ENCODE measurements at regions not wholly inside any gene's neighbourhood (a gene's known extent, or its start where the extent isn't known, plus 50 kb on each side); places are given as distances from the start of the nearest gene placed in this dataset.

DNA sequence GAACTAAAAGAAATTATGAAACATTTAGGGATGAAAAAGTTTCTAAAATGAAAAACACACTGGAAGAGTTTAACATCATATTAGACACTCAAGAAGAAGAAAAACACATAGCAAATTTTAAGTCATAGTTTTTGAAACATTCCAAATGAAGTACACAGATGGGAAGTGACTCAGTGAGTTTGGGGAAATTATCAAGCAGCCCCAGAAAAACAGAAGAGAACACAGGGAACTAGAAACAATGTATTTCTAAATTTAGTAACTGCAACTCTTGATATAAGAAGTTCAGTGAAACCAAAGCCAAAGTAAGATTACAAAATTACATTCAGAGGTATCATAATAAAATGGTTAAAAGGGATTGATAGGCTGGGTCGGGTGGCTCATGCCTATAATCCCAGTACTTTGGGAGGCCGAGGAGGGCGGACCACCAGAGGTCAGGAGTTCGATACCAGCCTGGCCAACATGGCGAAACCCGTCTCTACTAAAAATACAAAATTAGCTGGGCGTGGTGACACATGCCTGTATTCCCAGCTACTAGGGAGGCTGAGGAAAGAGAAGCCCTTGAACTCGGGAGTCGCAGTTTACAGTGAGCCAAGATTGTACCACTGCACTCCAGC is 461.2 kb downstream of the KCTD8 start:
- no peak for DNase-seq (ENCODE audit: low read depth)
- no peak overlapping the region for H3K4me3 ChIP-seq (ENCODE audit: low read depth, low read length)
- TF ChIP-seq, protein P1, sequence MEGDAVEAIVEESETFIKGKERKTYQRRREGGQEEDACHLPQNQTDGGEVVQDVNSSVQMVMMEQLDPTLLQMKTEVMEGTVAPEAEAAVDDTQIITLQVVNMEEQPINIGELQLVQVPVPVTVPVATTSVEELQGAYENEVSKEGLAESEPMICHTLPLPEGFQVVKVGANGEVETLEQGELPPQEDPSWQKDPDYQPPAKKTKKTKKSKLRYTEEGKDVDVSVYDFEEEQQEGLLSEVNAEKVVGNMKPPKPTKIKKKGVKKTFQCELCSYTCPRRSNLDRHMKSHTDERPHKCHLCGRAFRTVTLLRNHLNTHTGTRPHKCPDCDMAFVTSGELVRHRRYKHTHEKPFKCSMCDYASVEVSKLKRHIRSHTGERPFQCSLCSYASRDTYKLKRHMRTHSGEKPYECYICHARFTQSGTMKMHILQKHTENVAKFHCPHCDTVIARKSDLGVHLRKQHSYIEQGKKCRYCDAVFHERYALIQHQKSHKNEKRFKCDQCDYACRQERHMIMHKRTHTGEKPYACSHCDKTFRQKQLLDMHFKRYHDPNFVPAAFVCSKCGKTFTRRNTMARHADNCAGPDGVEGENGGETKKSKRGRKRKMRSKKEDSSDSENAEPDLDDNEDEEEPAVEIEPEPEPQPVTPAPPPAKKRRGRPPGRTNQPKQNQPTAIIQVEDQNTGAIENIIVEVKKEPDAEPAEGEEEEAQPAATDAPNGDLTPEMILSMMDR (IDR thresholded peaks at IDR 0.05; ENCODE audit: insufficient read depth, low read depth, low read length, missing control alignments), result no peak

DNA sequence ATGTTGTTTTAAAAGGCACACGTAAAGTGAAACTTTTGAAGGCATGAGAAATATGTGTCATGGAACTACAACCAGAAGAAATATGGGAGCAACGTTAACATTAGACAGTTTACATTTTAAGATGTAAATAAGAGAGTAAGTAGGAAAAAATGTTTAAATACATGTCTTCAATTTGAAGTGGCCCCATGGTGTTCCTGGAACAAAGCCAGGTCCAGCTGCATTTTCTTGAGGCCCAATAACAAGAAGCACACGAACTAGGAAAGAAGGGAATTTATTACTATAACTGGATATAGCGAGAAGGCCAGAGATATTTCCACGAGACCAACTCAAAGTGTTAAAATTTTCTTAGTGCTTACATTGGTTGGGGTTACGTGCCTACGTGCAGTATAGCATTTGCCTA is 458.1 kb downstream of the KCTD8 start:
- H3K4me3 ChIP-seq (ENCODE audit: low read depth, low read length), result no peak overlapping the region
- TF ChIP-seq, protein P1 (IDR thresholded peaks at IDR 0.05; ENCODE audit: insufficient read depth, low read depth, low read length, missing control alignments), result no peak
- no peak for DNase-seq (ENCODE audit: low read depth)

DNA sequence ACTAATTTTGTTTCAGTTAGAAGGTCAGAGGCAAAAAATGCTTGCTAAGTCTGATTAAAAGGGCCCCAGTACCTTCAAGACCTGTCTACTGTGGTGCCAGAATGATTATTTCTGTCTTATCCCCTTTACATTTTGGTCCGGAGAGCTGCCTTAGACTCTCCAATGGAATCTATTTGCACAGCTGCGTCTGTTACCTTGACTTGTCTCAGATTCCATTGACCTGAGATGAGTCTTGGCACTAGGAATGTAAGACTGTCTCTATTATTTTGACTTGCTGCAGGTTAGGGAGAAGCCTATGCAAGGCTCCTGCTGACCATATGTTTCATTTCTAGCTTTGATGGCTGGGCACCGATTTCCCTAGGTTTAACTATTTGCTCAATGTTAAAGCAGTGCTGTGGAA is 457.6 kb downstream of the KCTD8 start:
- TF ChIP-seq, protein P1 (IDR thresholded peaks at IDR 0.05; ENCODE audit: insufficient read depth, low read depth, low read length, missing control alignments), result no peak
- no peak for DNase-seq (ENCODE audit: low read depth)
- H3K4me3 ChIP-seq (ENCODE audit: low read depth, low read length), result no peak overlapping the region

DNA sequence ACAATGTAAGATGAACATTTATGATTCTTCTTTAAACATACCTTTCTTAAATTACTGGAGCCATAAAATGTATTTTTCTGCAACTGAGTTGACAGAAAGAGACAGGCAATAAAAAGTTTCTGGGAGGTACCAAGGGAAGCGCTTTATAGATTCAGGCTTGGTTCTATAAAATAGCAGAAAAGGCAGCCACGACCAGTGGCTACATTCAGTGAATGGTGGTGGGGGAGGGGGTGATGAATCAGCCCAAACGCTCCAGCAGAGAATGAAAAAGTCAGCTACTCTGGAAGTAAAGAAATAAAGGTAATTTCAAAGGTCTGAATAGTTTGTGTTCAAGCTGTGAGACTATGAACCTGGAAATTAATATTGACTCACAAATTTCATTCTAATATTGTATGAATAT is 456.1 kb downstream of the KCTD8 start:
- TF ChIP-seq, protein P1 (IDR thresholded peaks at IDR 0.05; ENCODE audit: insufficient read depth, low read depth, low read length, missing control alignments), result no peak
- no peak overlapping the region for H3K4me3 ChIP-seq (ENCODE audit: low read depth, low read length)
- DNase-seq (ENCODE audit: low read depth), result no peak

DNA sequence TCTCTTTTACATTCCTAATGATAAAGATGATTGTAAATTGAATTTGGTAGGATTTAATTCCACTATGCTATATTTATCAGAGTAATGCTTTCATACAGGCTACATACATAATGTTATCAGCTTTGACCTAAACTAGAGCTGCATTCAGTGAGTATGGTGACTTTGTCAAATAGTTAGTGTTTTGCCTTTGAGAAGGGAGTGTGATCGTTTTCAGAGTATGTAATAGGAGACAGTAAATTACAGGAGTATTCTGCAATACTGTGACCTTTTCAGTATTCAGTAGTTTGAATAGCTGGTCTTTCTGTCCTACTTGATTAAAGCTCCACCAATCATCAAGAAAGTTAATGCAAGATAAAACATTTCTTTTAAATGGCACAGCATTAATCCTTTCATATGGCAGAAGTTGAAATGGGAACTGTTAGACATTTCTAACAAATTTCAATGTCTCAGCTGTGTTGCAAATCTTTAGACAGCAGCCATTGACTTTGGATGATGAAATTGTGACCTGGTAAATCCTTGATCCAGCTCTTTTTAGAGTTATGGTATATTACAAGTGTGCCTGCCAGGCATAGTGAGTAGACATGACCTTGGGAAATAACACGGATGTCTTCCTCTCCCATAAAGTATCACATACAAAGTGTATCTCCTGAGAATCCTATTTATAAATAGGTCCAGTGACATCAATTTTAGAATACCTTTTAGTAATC is 455.3 kb downstream of the KCTD8 start:
- DNase-seq (ENCODE audit: low read depth), result no peak
- H3K4me3 ChIP-seq (ENCODE audit: low read depth, low read length), result no peak overlapping the region
- TF ChIP-seq, protein P1 (IDR thresholded peaks at IDR 0.05; ENCODE audit: insufficient read depth, low read depth, low read length, missing control alignments), result no peak

DNA sequence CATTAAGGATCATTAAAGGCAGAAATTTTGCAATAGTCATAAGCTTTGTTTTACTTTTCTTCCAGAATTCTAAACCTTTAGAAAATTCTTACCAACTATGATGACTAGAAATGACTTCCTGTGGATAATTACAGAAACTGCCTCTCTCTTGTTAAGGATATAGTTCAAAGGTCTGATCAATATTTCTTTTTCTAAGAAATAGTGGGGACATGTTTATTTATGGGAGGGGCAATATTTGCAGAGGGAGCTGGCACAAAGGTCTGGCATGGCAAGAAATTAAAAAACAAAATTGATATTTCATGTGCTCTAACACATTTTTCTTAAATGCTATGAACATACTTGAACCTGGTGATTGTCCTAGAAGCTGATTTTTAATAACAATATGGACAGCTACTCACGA is 448.9 kb downstream of the KCTD8 start:
- H3K4me3 ChIP-seq (ENCODE audit: low read depth, low read length), result no peak overlapping the region
- DNase-seq (ENCODE audit: low read depth), result no peak
- TF ChIP-seq, protein P1 (IDR thresholded peaks at IDR 0.05; ENCODE audit: insufficient read depth, low read depth, low read length, missing control alignments), result no peak

DNA sequence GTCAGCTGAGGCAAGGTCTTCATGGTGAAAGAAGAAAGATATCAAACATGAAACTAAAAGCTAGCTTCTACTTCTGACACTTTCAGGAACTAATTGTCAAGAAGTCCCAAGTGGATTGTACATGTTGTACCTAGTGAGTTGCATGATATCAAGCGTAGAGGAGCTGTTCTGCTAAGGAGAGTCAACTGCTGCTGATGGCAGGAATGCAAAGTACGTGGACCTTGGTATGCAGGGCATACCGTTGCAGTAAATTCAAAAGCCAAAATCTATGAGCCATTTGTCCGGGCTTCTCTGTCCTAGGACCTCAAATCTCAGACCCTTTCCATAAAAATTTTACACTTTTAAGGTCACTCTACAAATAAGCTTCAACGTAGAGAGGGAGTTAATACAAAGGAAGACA is 446.2 kb downstream of the KCTD8 start:
- DNase-seq (ENCODE audit: low read depth), result no peak
- no peak overlapping the region for H3K4me3 ChIP-seq (ENCODE audit: low read depth, low read length)
- TF ChIP-seq, protein P1 (IDR thresholded peaks at IDR 0.05; ENCODE audit: insufficient read depth, low read depth, low read length, missing control alignments), result no peak

Data from GM12865 (cell line).